GM19328 (cell line): ENCODE measurements at regions not wholly inside any gene's neighbourhood (a gene's known extent, or its start where the extent isn't known, plus 50 kb on each side); places are given as distances from the start of the nearest gene placed in this dataset.
"Not testable (repeated sequence)": the region's sequence is repeated elsewhere in the genome, so short reads cannot be mapped to it uniquely, and the experiment has no call there.

Experiments
- ATAC-seq: cut with Tn5 transposase; IDR thresholded peaks from one replicate; pipeline ENCODE4 v1.9.1; 2021; ENCODE audit warnings: mild to moderate bottlenecking, moderate library complexity; ENCODE audit not compliant: unreplicated experiment

- no peak for ATAC-seq
Observed at GRCh38 chr3:152658977-152659720, 175.8 kb upstream of the P2RY1 start.

- no peak for ATAC-seq
Observed at GRCh38 chr3:152662157-152662556, 172.8 kb upstream of the P2RY1 start.

- ATAC-seq: no peak
Observed at GRCh38 chr3:152664766-152665165, 170.2 kb upstream of the P2RY1 start.

- no peak for ATAC-seq
Observed at GRCh38 chr3:152667267-152667666, 167.7 kb upstream of the P2RY1 start.

GRCh38 chr3:152669560-152669959 lies 165.4 kb upstream of the P2RY1 start:
- no peak for ATAC-seq

GRCh38 chr3:152671446-152672319 lies 163.2 kb upstream of the P2RY1 start:
- no peak for ATAC-seq

GRCh38 chr3:152672320-152672649 lies 162.6 kb upstream of the P2RY1 start:
- no peak for ATAC-seq

- no peak for ATAC-seq
Observed at GRCh38 chr3:152676810-152677379, 158.0 kb upstream of the P2RY1 start.

- no peak for ATAC-seq
Observed at GRCh38 chr3:152677491-152677890, 157.4 kb upstream of the P2RY1 start.

- no peak for ATAC-seq
Observed at GRCh38 chr3:152682477-152682876, 152.5 kb upstream of the P2RY1 start.

- no peak for ATAC-seq
Observed at GRCh38 chr3:152683521-152683999, 151.4 kb upstream of the P2RY1 start.

- ATAC-seq: no peak
Observed at GRCh38 chr3:152684279-152684678, 150.7 kb upstream of the P2RY1 start.

GRCh38 chr3:152688313-152688712 lies 146.6 kb upstream of the P2RY1 start:
- ATAC-seq: no peak

GRCh38 chr3:152692326-152692725 lies 142.6 kb upstream of the P2RY1 start:
- ATAC-seq: not testable (repeated sequence)

- ATAC-seq: not testable (repeated sequence)
Observed at GRCh38 chr3:152693521-152694250, 141.2 kb upstream of the P2RY1 start.

- no peak for ATAC-seq
Observed at GRCh38 chr3:152695840-152696239, 139.1 kb upstream of the P2RY1 start.

- no peak for ATAC-seq
Observed at GRCh38 chr3:152696962-152697361, 138.0 kb upstream of the P2RY1 start.

GRCh38 chr3:152703245-152703890 lies 131.6 kb upstream of the P2RY1 start:
- ATAC-seq: no peak

- ATAC-seq: peak; percentile 55
Observed at GRCh38 chr3:152706991-152707713, 127.8 kb upstream of the P2RY1 start.

- no peak for ATAC-seq
Observed at GRCh38 chr3:152709659-152710058, 125.3 kb upstream of the P2RY1 start.
